ENCODE measurements at regions not wholly inside any gene's neighbourhood (a gene's known extent, or its start where the extent isn't known, plus 50 kb on each side); places are given as distances from the start of the nearest gene placed in this dataset.

DNA sequence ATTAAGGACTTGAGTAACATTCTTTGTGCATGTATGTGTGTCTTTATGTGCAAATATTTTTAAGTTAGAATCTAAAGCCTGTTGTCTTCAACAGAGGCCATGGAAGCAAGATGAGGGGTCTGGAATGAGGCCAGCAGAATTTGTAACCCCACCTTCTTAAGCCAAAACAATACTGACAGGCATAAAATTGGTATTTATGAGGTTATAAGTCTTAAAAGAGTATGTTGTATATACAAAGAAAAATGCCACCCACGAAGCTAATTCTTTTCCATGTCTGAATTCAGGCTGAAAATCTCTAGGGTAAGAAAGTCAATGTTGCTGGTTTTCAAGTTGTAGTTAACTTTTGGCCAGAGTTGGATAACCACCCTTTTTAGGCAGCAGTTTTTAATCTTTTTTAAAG, 86.2 kb upstream of the TMTC1 start:
- no peak for DNase-seq (ENCODE audit: low read depth)
- H3K4me3 ChIP-seq (replicated peaks; ENCODE audit: low read depth, low read length): no peak overlapping the region
- TF ChIP-seq, protein P1, sequence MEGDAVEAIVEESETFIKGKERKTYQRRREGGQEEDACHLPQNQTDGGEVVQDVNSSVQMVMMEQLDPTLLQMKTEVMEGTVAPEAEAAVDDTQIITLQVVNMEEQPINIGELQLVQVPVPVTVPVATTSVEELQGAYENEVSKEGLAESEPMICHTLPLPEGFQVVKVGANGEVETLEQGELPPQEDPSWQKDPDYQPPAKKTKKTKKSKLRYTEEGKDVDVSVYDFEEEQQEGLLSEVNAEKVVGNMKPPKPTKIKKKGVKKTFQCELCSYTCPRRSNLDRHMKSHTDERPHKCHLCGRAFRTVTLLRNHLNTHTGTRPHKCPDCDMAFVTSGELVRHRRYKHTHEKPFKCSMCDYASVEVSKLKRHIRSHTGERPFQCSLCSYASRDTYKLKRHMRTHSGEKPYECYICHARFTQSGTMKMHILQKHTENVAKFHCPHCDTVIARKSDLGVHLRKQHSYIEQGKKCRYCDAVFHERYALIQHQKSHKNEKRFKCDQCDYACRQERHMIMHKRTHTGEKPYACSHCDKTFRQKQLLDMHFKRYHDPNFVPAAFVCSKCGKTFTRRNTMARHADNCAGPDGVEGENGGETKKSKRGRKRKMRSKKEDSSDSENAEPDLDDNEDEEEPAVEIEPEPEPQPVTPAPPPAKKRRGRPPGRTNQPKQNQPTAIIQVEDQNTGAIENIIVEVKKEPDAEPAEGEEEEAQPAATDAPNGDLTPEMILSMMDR (IDR thresholded peaks at IDR 0.05; ENCODE audit: low read length, missing control alignments): no peak

DNA sequence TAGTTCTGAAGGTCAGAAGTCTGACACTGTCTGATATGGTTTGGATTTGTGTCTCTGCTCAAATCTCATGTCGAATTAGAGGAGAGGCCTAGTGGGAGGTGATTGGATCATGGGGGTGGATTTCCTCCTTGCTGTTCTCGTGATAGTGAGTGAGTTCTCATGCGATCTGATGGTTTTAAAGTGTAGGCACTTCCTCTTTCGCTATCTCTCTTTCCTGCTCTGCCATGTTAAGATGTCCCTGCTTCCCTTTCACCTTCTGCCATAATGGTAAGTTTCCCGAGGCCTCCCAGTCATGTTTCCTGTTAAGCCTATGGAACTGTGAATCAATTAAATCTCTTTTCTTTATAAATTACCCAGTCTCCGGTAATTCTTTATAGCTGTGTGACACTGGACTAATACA, 84.1 kb upstream of the TMTC1 start:
- H3K4me3 ChIP-seq (replicated peaks; ENCODE audit: low read depth, low read length): no peak overlapping the region
- no peak for DNase-seq (ENCODE audit: low read depth)
- TF ChIP-seq, protein P1 (IDR thresholded peaks at IDR 0.05; ENCODE audit: low read length, missing control alignments): no peak

DNA sequence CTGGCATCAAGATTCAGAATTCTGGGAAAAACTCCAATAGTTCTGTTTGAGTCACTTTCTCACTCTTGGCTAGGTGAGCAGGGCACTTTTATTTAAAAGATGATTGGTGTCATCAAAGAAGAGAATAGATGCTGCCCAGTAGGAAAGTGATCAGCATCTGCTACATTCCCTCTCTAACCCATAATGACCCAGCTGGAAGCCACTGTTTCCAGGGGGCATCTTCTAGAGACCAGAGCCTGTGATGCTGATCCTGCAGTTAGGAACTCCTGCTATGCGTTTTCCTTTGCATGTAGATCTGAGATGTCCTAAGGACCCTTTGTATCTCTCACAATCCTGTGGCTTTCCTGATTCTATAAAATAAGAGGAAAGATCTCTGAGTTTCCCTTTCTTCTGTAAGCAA, 79.9 kb upstream of the TMTC1 start:
- no peak overlapping the region for H3K4me3 ChIP-seq (replicated peaks; ENCODE audit: low read depth, low read length)
- TF ChIP-seq, protein P1 (IDR thresholded peaks at IDR 0.05; ENCODE audit: low read length, missing control alignments): no peak
- DNase-seq (ENCODE audit: low read depth): no peak

DNA sequence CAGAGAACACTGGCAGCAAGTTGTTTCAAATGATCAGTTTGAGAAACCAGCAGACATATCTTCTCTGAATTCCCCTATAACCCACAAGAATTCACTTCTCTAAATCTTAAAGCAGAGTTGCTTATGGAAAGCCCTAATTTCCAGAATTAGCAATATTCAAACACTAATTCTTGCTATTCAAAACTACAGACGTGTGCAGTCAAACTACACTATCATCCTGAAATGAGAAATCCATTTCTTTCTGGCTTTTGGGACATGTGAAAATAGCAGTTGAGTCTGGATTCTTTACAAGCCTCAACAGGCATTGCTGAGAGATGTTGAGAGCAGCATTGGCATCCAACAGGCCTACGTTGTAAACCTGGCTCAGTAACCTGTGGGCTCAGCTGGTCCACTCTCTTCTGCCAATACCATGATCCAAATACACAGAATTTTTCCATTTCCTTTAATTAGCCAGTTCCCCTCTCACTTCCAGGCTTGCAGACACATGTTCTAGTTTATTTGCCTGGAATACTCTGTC, 74.6 kb upstream of the TMTC1 start:
- TF ChIP-seq, protein P1 (IDR thresholded peaks at IDR 0.05; ENCODE audit: low read length, missing control alignments): no peak
- no peak for DNase-seq (ENCODE audit: low read depth)
- H3K4me3 ChIP-seq (replicated peaks; ENCODE audit: low read depth, low read length): no peak overlapping the region

DNA sequence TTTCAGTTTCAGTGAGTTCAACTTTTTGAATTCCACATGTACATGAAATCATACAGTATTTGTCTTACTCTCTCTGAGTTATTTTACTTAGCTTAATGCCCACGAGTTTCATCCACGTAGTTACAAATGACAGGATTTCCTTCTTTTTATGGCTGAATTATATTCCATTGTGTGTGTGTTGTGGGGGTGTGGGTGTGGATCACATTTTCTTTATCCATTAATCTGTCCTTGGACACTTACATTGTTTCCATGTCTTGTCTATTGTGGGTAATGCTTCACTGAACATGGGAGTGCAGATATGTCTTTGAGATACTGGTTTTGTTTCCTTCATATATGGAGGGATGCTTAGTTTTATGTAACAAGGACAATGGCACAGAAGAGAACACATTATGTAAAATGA, 63.5 kb upstream of the TMTC1 start:
- TF ChIP-seq, protein P1 (IDR thresholded peaks at IDR 0.05; ENCODE audit: low read length, missing control alignments): no peak

DNA sequence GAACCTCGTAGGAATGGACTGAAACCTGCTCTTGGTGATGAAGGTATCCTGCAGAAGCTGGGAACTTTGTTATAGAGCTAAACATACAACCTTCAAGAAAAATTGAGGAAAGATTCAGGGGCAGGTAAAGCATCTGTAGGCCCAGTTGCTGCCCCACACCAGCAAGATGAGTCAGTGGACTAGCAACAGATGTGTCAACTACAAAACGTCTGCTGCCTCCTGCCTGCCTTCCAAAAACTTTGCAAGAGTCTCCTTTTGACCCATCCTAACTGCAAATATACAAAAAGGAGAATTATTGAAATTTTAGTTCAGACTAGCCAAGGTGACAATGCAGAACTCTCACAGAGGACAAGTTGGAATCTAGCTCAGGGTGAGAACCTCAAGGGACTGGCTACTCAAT, 60.9 kb upstream of the TMTC1 start:
- no peak overlapping the region for H3K4me3 ChIP-seq (replicated peaks; ENCODE audit: low read depth, low read length)
- peak; percentile 8 for DNase-seq (ENCODE audit: low read depth)
- TF ChIP-seq, protein P1 (IDR thresholded peaks at IDR 0.05; ENCODE audit: low read length, missing control alignments): no peak

More for the DNA sequence above, 63.5 kb upstream of the TMTC1 start:
- no peak for DNase-seq (ENCODE audit: low read depth)
- H3K4me3 ChIP-seq (replicated peaks; ENCODE audit: low read depth, low read length): no peak overlapping the region

DNA sequence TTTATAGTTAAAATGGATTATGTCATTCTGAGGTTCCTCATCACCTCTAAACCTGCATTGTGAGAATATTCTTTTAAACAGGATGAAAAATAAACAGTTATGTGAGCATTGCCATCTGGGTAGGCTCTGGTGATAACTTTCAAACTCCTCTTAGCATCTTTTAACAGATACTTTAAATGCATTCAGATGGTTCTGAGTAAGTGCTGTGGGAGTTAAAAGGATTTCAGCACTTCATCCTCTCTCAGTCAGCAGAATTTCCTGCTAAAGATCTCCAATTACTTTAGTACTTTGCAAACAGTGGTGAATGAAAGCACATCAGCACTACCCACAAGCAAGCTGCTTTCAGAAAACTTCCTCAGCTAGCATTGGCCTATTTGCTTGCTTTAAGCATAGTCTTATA, 59.3 kb upstream of the TMTC1 start:
- peak; percentile 2 for DNase-seq (ENCODE audit: low read depth)
- TF ChIP-seq, protein P1 (IDR thresholded peaks at IDR 0.05; ENCODE audit: low read length, missing control alignments): no peak
- no peak overlapping the region for H3K4me3 ChIP-seq (replicated peaks; ENCODE audit: low read depth, low read length)

Data from fibroblast of pulmonary artery (primary cell).